ENCODE measurements at regions not wholly inside any gene's neighbourhood (a gene's known extent, or its start where the extent isn't known, plus 50 kb on each side); places are given as distances from the start of the nearest gene placed in this dataset.

DNA sequence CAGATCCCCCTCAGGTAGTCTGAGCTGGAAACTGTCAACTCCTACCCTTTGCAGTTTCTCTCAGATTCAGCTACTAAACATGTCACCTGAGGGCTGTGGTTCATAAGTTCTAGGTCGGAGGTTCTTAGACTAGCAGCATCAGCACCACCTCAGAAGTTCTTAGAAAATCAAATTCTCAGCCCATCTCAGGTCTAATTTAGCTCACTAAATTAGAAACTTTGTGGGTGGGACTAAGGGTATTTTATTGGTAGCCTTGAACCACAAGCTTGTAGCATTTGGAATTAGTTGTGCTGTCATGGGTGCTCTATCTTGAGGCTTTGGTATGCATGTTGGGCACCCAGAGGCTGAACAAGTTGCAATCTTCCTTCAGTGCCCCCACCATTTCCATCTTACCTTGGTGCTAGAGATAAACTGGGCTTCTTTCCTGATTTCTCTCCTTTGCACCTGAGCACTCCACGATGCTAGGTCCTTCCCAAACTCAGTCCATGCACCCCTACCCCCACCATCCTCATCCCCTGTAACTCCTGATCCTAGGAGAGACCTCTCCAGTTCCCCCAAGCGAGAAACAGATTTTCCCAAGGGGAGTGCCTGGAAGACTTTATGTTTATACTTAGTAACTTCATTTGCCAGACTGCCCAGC is 54.2 kb downstream of the S1PR1 start:
- DNase-seq, result no peak

DNA sequence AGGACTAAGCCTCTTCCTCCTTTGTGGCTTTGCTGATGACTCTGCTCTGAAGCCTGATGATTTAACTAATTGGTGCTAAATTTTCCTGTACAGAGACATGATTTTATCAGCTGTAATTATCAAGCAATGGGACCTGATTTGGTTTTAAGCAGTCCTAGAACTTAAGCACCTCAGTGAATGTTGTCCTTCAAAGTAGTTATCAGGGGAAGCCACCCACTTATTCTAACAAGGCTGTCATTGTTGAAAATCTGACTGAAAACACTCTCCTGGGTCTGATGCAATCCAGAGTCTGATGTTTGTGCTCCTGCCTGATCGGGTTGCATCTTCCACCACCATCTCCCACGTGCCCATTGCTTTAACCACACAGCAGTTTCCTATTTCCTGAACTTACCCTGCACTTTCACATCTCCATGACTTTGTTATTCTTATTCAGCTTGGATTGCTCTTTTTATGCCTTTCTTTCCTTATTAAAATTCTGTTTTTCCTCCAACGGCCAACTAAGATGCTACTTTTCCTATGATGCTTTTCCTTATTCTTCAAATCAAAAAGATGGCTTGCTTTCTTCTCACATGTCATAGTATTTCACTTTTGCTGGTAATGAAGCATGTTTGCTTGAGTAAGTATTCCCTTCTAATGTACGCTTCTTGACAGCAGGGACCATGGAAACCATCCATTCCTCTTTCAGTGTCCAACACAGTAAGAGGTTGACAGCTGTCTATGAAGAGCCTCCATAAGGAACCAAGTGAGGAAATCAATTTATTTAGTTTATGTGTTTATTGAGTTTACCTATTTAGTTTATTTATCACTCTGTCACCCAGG is 55.0 kb downstream of the S1PR1 start:
- peak; percentile 49 for DNase-seq

DNA sequence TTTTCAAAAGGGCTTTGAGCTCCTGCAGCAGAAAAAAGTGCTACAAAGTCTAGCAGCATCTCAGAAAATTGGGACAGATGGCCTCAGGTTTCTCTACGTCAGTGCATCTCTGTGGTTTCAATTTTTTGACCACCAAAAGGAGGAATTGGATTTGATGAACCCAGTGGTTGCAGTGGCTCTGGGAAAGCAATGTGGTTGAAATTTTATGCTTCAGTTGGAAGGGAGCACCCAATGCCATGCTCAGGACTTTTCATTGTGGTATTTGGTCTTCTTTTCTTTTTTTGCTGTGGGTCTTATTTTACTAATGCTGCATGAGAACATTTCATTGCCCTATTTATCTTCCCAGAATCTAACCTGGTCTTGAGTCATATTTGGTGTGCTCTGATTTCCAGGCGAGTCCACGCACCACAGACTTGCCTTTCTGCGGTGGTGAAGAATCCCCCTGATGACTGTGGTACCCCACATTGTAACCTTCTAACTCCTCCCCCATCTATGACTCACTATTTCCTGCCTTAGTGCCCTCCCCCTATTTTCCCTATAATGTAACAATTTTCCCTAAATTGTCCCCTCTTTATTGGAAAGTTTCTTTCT is 56.7 kb downstream of the S1PR1 start:
- peak; percentile 60 for DNase-seq

DNA sequence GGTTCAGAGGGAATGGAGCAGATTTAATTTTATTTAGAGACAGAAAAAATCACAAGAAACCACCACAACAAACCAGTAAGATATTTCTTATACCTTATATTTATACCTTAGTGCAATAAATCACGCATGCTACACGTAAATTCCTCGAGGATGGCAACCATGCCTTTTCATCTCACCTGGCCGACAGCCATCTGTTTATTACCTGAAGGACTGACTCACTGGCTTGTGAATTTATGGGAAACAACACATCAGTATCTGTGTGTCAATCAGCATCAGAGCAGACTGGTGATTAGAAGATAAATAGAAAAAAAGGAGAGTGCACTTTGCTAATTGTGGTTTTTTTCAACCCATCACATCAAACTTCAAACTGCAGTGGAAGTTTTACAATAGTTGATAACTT is 58.4 kb downstream of the S1PR1 start:
- no peak for DNase-seq

DNA sequence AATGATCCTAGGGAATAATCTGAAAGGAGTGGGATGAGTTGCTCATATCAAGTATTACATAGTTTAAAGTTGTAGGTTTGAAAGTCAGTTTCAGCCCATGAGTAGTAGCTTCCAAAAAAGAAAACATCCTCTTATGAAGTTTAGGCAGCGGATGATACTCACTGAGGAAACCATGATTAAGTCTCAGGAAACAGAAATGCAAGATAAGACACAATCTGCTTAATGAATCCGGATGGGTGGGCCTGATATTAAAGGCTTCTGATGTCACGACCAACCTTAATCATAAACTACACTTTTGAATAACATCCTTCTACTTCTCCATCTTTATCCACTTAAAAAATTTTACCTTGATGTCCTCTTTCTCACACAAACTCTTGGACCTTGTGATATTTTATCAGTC is 61.8 kb downstream of the S1PR1 start:
- peak; percentile 32 for DNase-seq

DNA sequence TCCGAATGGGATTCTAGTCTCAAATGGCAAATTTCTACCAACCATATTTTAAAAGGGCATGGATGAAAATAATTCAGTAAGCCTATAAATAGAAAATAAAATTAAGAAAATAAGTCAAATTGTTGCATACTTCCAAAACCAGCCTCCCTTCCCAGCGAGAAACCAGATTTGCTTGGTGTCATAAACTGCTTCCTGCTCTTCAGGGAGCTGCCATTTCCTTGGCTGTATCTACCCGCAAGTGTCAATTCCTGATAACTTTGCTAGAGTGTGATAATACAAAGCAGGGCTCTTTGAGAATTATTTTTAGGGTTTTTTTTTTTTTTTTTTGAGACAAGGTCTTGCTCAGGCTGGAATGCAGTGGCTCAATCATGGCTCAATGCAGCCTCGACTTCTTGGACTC is 62.3 kb downstream of the S1PR1 start:
- DNase-seq, result no peak

DNA sequence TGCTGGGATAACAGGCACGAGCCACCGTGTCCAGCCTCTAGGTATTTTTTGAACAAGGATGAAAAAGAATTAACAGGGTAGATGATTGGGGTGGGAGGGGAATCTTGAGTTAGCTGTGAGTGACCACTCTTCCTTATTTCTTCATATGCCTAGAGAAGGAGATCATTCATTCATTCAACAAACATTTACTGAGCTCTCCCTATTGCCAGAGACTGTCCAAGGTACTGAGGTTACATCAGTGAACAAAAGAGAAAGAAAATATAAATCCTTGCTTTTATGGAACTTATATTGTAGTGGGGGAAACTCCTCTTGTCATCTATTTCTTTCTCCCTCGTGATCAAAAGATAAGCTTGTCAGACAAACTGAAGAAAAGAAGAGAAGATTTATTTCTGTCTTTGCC is 62.9 kb downstream of the S1PR1 start:
- no peak for DNase-seq

DNA sequence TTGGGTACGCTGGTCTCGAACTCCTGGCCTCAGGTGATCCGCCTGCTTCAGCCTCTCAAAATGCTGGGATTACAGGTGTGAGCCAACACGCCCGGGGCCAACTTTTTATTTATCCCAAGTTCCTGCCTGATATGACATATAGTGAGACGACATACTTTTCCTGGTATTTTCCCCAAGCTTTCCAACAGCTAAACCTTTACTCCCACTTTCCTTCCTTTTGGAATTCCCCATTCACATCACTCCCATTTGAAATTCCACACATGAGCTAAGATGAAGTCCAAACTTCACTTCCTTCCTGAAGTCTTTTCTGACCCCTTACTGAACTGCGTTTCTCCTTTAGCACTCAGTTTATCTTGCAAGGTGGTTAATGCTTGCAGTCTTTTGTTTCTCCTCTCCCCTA is 64.1 kb downstream of the S1PR1 start:
- DNase-seq, result no peak

DNA sequence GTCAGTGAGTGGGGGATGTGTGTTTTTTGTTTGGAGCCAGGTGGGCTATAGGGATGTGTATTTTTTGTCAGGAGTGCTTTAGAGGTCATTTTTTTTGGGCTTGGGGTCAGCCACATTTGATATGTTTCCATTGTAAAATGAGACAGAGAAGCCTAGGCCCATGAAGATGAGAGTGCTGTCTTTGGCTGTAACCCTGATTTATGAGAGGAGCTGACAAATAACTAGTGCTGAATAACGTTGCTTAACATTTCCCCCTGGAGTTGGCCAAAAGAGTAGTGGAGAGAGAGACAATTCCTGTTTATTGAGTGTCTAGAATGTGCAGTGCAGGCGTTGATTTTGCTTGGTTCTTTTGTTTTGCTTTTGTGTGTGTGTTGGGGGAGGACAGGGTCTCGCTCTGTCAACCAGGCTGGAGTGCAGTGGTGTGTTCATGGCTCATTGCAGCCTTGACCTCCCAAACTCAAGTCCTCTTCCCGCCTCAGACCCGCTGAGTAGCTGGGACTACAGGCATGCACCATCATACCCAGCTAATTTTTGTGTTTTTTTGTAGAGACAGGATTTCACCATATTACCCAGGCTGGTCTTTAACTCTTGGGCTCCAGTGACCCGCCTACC is 64.7 kb downstream of the S1PR1 start:
- no peak for DNase-seq

DNA sequence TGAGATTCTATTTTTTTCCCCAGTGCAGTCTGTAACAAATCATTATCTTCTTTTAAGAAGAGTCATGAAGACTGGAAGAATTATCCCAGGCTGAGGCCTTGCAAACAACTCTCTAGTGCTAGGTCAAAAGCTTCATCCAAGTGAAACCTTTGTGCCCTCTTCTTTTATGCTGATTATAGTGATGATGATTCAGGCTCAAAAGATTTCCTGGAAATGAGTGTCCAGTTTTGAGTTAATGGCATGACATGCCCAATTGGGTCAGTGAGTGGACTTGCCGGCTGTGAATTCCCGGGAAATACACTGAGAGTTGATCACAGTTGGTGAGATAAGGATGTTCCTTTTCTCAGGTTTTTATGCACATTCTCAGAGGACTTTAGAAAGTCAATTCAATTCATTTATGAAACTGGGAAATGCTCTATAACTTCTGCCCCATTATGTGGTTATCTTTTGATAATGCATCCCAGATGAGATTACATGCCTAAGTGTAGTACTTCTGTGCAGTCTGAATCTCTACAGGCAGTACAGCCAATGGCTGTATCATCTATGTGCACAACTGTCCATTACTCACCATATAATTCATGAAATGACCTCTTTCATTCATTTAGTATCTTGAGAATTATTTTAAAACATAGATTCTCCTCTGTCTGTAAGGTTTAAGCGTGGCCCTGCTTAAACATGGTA is 66.2 kb downstream of the S1PR1 start:
- DNase-seq, result no peak

DNA sequence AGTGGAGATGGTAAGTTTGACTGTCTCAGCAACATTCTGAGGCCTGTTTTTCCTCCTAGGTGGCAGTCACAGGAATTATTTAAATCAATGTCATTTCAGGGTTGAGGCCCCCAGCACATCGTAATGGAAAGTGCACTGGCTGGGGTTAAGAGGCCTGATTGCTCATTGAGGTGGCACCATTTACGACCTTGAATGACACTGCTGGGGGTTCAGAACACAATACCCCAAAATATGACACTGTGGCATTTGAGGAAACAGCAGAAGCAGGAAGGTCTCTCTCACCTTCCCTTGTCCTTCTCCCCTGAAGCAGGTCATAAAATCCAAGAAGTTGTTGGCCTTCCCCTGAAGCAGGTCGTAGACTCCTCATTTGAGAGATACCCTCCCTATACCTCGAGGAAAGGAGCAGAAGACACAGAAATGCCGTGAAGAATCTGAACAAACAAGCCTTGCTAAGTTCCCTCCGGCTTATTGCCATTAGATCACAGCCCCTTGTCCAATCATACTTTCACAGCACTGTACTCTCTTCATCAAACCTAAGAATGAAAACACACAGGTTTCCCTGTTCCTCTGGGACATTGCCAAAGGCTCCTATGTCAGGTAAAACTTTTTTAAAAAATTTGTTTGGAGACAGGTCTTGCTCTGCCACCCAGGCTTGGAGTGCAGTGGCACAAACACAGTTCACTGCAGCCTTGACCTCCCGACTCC is 71.3 kb downstream of the S1PR1 start:
- no peak for DNase-seq

DNA sequence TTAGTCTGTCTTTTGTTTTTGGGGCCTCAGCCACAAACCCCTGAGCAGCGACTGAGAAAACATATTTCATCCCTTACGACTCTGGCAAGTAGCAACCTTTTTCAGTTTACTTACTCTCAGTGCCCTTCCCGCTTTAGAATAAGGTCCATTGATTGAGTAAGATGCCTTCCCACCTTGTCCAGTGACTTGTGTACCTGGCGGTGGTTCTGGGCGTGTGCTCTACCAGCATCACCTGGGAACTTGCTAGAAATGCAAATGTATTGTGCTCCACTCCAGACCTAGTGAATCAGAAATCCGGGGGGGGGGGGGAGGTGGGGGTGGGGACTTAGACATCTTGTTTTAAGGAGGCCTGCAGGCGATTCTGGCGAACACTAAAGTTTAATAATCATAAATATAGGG is 72.1 kb downstream of the S1PR1 start:
- DNase-seq, result no peak

DNA sequence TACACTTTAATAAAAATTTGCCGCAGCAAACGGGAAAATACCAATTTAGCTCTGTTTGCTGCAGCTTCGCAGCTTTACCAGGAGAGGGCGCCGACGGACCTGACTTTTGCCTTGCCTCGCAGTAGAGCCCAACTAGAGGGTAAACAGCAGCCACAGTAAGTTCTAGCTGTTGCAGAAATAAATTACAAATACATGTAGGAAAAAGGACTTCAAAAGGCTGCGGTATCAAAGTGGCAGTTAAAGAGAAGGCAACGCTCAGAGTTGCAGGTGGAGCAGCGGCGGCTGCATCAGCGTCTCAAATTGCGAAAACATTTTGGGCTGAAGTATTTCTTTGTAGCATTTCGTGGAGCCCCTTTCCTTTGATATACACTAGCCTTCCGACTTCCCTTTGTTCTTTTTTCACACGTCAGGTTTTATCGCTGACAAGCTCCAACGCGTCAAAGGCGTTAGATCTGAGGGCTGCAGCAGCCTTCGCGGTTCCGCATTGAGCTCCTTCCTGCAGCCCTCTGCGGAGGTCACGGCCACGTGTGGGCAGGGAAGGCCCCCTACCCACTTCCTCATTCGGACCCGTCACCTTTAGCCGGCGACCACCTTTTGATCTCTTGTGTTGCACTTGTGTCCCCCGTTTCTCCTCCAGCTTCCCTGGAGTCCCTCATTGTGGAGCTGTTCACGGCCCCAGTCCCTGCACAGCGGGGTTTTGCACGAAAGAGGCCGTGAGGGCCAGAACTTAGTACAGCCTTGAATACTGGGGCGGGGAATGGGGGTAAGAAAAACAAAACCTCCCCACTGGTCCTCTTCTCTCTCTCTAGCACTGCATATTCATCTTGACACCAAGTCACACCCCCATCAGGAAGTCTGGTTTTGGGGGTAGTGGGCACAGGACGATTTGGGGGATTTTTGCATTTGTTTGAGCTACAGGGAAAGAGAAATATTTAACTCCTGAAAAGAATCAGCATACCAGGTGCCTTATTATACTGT is 72.8 kb downstream of the S1PR1 start:
- peak; percentile 86 for DNase-seq

DNA sequence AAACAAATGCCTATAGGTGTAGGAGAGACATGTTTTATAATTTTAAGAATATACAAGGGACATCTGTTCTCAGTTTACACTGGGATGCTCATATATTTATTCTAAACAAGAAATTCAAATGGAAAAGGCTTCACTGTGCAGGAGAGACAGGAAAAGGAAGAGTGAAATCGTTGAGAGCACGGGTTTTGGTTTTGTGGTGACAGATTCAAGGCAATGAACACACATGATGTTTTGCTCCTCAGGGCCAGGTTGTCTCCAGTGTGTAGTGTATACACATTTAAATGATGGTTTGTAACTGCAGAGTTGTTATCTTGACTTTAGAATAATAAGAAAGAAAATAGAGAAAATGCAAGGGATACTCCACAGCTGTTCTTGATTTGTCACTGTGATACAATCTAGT is 73.7 kb downstream of the S1PR1 start:
- DNase-seq, result peak; percentile 38

DNA sequence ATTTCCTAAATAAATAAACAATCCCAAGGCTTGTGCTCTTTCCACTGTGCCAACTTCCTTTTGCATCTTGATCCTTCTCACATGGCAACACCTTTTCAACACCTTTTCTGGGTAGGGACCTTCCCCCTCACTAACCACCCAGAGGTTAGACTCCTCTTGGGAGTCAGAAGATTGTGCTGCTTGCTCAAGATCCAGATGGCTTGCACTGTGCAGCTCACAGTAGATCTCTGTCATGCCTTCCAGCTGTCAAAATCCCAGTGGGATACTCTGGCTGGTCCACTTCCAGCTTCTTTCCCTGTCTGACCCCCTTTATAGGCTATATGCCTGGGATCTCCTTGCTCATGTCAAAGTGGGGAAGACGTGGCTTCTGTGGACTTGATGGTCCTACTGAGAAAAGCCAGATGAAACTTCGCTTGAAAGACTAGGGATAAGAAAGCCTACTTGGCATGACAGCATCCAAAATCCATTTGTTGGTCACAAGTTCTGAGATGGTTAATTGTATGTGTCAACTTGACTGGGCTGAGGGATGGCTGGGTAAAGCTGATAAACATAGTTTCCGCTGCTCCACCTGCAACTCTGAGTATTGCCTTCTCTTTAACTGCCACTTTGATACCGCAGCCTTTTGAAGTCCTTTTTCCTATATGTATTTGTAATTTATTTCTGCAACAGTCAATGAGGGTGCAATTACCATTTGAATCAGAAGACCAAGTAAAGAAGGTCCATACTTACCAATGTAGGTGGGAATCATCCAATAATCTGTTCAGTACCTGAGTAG is 74.5 kb downstream of the S1PR1 start:
- peak; percentile 25 for DNase-seq

DNA sequence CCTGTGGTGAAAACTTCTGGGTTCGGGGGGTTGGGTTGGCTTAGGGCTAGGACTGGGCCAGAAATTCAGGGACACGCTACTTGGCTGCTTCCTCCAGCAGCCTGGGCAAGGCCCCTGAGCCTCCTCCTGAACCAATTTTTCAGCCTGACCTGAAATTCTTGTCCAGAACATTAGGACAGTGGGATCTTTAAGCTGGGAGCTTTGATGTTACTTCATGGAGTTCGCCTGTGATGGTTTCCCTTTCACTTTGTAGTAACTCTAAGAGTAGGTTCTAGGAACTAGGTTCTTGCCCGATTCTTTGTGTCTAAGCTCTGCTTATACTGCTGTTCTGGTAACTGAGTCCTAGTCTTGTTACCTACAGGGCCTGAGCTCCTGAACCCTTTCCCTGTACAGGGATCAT is 75.3 kb downstream of the S1PR1 start:
- DNase-seq, result peak; percentile 30

DNA sequence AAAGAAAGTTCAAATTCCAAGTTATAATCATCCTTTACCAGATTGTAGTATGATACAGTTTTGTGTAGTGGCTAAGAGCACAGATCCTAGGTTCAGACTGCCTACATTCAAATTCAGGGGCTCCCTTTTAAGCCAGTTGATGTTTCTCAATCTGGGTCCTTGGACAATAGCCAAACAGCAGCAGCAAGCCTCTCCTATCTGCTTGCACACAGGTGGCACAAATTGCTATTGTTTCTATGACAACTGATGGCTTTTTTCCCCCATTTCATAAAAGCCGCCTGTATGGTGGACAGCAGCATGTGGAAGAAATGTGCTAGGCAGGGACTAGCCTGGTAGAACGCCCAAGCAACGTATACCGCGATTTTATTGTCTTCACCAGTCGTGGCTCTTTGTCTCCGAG is 76.5 kb downstream of the S1PR1 start:
- DNase-seq, result no peak

DNA sequence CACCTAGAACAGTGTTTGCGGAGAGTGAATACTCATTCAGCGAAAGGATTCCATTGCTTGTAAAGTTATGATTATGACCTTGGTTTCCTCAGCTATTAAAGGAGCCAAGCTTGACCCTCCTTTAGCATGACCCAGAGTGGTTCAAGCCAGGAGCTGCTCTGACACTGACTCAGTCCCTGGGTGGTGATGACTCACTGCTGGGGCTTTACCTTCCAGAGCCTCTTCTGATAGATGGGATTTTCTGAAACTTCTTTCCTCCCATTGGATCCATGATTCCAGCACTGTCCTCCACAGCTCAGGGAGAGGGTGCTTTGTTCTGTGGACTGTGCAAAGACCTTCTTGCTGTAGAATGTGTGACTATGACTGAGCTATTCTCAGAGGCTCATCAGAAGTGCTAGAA is 77.4 kb downstream of the S1PR1 start:
- DNase-seq, result no peak

DNA sequence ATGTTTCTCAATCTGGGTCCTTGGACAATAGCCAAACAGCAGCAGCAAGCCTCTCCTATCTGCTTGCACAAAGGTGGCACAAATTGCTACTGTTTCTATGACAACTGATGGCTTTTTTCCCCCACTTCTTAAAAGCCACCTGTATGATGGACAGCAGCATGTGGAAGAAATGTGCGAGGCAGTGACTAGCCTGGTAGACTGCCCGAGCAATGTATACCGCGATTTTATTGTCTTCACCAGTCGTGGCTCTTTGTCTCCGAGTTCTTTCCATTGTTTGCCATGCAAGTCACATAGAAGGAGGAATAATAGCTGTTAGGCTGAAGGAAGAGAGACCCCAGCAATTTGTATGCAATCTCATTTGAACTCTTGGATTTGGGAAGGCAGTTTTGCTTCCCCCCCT is 79.4 kb downstream of the S1PR1 start:
- no peak for DNase-seq

DNA sequence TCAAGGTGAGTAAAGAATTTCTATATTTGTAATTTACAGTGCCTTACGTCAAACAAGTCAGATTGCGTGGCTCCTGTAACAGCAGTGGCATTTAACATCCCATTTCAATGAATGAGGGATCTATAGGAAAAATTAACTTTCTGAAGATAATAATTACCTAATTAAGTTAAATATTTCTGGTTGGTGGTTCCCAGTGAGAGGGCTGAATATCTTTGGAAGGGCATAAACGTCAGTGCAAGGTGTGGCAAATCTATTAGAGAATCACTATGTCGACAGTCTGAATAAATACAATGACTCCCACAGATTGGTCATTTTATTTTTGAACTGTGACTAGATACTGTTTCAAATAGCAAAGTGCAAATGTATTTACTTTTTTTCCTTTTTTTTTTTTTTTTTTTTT is 80.0 kb downstream of the S1PR1 start:
- DNase-seq, result no peak

DNA sequence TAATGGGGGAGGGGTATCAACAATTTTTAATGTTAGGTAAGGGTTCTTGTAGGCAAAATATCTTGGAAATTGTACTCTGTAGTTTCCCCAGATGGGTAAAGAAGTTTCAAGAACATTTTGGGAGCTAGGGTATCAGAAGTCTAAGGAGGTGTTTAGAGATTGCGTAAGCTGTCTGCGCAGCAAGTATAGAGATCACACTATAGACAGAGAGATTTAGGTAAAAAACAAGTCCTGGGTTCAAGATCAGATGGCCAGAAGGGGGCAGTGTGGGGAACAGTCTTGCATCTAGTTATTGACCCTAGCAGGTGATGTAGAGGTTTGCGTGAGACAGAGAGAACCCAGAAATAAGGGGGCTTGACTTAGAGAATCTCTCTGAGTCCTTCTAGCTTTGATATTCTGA is 80.8 kb downstream of the S1PR1 start:
- no peak for DNase-seq
